ENCODE measurements at regions not wholly inside any gene's neighbourhood (a gene's known extent, or its start where the extent isn't known, plus 50 kb on each side); places are given as distances from the start of the nearest gene placed in this dataset.
"Not testable (repeated sequence)": the region's sequence is repeated elsewhere in the genome, so short reads cannot be mapped to it uniquely, and the experiment has no call there.

DNA sequence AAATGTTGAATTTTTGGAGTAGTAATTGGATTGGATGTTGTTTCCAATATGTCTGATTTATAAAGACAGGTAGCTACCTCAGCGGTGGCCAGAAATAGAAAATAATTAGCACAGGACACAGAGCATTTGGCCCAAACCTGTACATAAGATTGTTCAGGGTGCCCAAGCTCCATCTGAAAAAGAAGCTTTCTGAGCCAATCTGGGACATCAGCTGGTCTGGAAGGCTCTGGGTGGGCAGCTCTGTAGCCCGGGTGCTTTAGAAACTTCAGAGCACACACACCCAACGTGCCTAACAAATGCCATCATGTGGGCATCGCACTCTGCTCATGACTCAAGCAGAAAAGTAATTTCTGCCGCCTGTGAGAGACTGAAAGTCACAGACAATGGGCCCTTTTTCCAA is 460.7 kb downstream of the ICE1 start:
- TF ChIP-seq, protein P1, sequence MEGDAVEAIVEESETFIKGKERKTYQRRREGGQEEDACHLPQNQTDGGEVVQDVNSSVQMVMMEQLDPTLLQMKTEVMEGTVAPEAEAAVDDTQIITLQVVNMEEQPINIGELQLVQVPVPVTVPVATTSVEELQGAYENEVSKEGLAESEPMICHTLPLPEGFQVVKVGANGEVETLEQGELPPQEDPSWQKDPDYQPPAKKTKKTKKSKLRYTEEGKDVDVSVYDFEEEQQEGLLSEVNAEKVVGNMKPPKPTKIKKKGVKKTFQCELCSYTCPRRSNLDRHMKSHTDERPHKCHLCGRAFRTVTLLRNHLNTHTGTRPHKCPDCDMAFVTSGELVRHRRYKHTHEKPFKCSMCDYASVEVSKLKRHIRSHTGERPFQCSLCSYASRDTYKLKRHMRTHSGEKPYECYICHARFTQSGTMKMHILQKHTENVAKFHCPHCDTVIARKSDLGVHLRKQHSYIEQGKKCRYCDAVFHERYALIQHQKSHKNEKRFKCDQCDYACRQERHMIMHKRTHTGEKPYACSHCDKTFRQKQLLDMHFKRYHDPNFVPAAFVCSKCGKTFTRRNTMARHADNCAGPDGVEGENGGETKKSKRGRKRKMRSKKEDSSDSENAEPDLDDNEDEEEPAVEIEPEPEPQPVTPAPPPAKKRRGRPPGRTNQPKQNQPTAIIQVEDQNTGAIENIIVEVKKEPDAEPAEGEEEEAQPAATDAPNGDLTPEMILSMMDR (conservative IDR thresholded peaks at IDR 0.05; ENCODE audit: low read length), result no peak
- no peak overlapping the region for H3K4me3 ChIP-seq (ENCODE audit: low read length)
- DNase-seq (ENCODE audit: low read depth), result no peak

GRCh38 chr5:5882706-5883105 is 460.2 kb downstream of the ICE1 start:
- no peak for DNase-seq (ENCODE audit: low read depth)
- H3K4me3 ChIP-seq (ENCODE audit: low read length), result no peak overlapping the region
- TF ChIP-seq, protein P1 (conservative IDR thresholded peaks at IDR 0.05; ENCODE audit: low read length), result no peak

DNA sequence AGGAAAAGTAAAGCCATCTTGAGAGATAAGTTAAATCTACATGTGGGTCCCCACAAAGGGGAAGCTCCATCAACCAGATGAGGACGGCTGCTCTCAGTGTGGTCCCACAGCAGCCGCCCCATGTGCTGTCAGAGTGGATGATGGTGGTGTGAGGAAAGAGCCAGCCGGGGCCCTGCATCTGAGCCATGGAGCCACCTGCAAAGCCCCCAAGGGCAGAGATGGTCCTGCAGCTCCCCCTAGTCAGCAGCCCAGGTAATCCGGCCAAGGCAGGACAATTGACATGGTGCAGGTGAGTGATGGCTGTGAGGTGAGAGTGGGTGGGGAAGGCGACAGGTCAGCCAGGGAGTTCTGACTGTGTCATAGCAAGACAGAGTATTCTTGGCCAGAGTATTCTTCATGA is 458.8 kb downstream of the ICE1 start:
- TF ChIP-seq, protein P1 (conservative IDR thresholded peaks at IDR 0.05; ENCODE audit: low read length), result no peak
- no peak for DNase-seq (ENCODE audit: low read depth)
- no peak overlapping the region for H3K4me3 ChIP-seq (ENCODE audit: low read length)

- TF ChIP-seq, protein P1 (conservative IDR thresholded peaks at IDR 0.05; ENCODE audit: low read length), result no peak
- no peak overlapping the region for H3K4me3 ChIP-seq (ENCODE audit: low read length)
- DNase-seq (ENCODE audit: low read depth), result no peak
Measured at GRCh38 chr5:5880077-5880763, 457.7 kb downstream of the ICE1 start.

GRCh38 chr5:5857396-5857795 is 434.9 kb downstream of the ICE1 start:
- TF ChIP-seq, protein P1 (conservative IDR thresholded peaks at IDR 0.05; ENCODE audit: low read length), result no peak
- H3K4me3 ChIP-seq (ENCODE audit: low read length), result no peak overlapping the region
- no peak for DNase-seq (ENCODE audit: low read depth)

DNA sequence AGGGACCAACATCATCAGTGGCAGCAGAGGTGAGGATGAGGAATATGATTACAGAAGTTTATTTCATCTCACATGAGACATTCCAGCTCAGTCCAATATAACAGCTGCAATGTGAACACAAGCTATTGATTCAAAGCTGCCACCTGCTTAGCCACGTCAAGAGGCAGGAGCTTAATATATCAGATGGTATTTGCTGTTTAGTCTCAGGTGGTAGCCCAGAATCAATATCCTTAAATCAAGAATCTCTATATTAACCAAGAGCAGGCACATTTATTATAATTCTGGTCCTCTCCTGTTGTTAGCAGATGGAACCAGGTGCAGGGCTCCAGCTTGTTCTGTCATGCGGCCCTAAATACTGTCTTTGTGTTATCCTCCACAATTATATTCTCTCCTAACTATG is 431.6 kb downstream of the ICE1 start:
- DNase-seq (ENCODE audit: low read depth), result no peak
- H3K4me3 ChIP-seq (ENCODE audit: low read length), result no peak overlapping the region
- TF ChIP-seq, protein P1 (conservative IDR thresholded peaks at IDR 0.05; ENCODE audit: low read length), result no peak

DNA sequence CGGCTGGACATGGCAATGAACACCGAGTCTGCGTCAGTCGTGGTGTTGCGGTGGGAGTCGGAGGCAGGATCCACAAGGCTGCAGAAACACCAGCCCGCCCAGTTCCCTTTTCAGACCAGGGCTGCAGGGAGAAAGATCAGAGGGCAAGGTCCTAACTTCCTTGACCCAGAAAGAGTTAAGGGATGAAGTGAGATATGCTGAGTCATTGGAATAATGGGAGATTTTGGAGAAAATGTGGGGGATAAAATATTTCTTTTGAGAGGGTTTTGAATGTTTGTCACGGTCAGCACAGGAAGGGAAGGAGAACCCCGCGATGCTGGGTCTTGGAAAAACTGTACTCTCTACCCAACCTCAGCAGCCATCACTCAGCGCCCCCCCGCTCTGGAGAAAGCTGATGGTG is 416.0 kb downstream of the ICE1 start:
- no peak for DNase-seq (ENCODE audit: low read depth)
- TF ChIP-seq, protein P1 (conservative IDR thresholded peaks at IDR 0.05; ENCODE audit: low read length), result no peak
- H3K4me3 ChIP-seq (ENCODE audit: low read length), result no peak overlapping the region

GRCh38 chr5:5831622-5832021 is 409.1 kb downstream of the ICE1 start:
- H3K4me3 ChIP-seq (ENCODE audit: low read length); DNase-seq (ENCODE audit: low read depth): not testable (repeated sequence)
